ENCODE measurements at regions not wholly inside any gene's neighbourhood (a gene's known extent, or its start where the extent isn't known, plus 50 kb on each side); places are given as distances from the start of the nearest gene placed in this dataset.

GRCh38 chr3:82676356-82677026, 915.0 kb upstream of the GBE1 start:
- H3K4me3 ChIP-seq (ENCODE audit: low read depth, low read length): no peak overlapping the region
- no peak for DNase-seq (ENCODE audit: low read depth)
- TF ChIP-seq, protein P1, sequence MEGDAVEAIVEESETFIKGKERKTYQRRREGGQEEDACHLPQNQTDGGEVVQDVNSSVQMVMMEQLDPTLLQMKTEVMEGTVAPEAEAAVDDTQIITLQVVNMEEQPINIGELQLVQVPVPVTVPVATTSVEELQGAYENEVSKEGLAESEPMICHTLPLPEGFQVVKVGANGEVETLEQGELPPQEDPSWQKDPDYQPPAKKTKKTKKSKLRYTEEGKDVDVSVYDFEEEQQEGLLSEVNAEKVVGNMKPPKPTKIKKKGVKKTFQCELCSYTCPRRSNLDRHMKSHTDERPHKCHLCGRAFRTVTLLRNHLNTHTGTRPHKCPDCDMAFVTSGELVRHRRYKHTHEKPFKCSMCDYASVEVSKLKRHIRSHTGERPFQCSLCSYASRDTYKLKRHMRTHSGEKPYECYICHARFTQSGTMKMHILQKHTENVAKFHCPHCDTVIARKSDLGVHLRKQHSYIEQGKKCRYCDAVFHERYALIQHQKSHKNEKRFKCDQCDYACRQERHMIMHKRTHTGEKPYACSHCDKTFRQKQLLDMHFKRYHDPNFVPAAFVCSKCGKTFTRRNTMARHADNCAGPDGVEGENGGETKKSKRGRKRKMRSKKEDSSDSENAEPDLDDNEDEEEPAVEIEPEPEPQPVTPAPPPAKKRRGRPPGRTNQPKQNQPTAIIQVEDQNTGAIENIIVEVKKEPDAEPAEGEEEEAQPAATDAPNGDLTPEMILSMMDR (IDR thresholded peaks at IDR 0.05; ENCODE audit: low read depth, low read length, missing control alignments): no peak

DNA sequence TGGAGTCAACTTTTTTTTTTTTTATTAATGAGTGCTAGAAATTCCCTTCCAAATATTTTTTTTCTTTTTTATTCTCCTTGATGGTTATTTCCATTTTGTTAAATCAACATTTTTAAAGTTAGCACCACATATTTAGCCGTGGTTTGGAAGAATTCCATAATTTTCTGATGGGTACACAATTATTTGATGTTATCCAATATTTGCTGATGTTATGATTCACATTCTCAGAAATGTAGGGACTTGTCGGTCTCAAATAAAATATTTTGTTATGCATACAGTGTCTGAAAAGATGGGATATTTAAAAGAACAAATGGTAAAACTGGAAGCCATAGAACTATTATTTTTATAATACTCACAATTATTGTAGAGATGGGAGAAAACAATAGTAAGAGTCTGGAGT, 911.5 kb upstream of the GBE1 start:
- H3K4me3 ChIP-seq (ENCODE audit: low read depth, low read length): no peak overlapping the region
- TF ChIP-seq, protein P1 (IDR thresholded peaks at IDR 0.05; ENCODE audit: low read depth, low read length, missing control alignments): no peak
- DNase-seq (ENCODE audit: low read depth): no peak

GRCh38 chr3:82671466-82671865, 910.0 kb upstream of the GBE1 start:
- TF ChIP-seq, protein P1 (IDR thresholded peaks at IDR 0.05; ENCODE audit: low read depth, low read length, missing control alignments): no peak
- no peak for DNase-seq (ENCODE audit: low read depth)
- H3K4me3 ChIP-seq (ENCODE audit: low read depth, low read length): no peak overlapping the region

GRCh38 chr3:82654708-82655107, 893.3 kb upstream of the GBE1 start:
- TF ChIP-seq, protein P1 (IDR thresholded peaks at IDR 0.05; ENCODE audit: low read depth, low read length, missing control alignments): no peak
- no peak overlapping the region for H3K4me3 ChIP-seq (ENCODE audit: low read depth, low read length)
- DNase-seq (ENCODE audit: low read depth): no peak

GRCh38 chr3:82643948-82644347, 882.5 kb upstream of the GBE1 start:
- DNase-seq (ENCODE audit: low read depth): no peak

GRCh38 chr3:82641701-82642100, 880.3 kb upstream of the GBE1 start:
- DNase-seq (ENCODE audit: low read depth): no peak
- TF ChIP-seq, protein P1 (IDR thresholded peaks at IDR 0.05; ENCODE audit: low read depth, low read length, missing control alignments): no peak
- H3K4me3 ChIP-seq (ENCODE audit: low read depth, low read length): no peak overlapping the region

More at GRCh38 chr3:82643948-82644347, 882.5 kb upstream of the GBE1 start:
- no peak overlapping the region for H3K4me3 ChIP-seq (ENCODE audit: low read depth, low read length)
- TF ChIP-seq, protein P1 (IDR thresholded peaks at IDR 0.05; ENCODE audit: low read depth, low read length, missing control alignments): peak; percentile 5

GRCh38 chr3:82640254-82640653, 878.8 kb upstream of the GBE1 start:
- no peak overlapping the region for H3K4me3 ChIP-seq (ENCODE audit: low read depth, low read length)
- DNase-seq (ENCODE audit: low read depth): no peak
- TF ChIP-seq, protein P1 (IDR thresholded peaks at IDR 0.05; ENCODE audit: low read depth, low read length, missing control alignments): no peak

All from GM12864 (cell line).